ENCODE measurements at regions not wholly inside any gene's neighbourhood (a gene's known extent, or its start where the extent isn't known, plus 50 kb on each side); places are given as distances from the start of the nearest gene placed in this dataset.

- TF ChIP-seq CTCF (conservative IDR thresholded peaks at IDR 0.05) = no peak
- no peak for TF ChIP-seq EZH2 (IDR thresholded peaks at IDR 0.05; ENCODE audit: low read depth)
These were observed 86.0 kb downstream of the RPS6KA4 start for GRCh38 chr11:64444838-64445441.

All from PC-9 (cell line).